NCI-H510A (cell line): ENCODE measurements at regions not wholly inside any gene's neighbourhood (a gene's known extent, or its start where the extent isn't known, plus 50 kb on each side); places are given as distances from the start of the nearest gene placed in this dataset.

Experiments
- DNase-seq: peaks from one replicate; lab custom pipeline; 2025; lab: John Stamatoyannopoulos, UW

DNA sequence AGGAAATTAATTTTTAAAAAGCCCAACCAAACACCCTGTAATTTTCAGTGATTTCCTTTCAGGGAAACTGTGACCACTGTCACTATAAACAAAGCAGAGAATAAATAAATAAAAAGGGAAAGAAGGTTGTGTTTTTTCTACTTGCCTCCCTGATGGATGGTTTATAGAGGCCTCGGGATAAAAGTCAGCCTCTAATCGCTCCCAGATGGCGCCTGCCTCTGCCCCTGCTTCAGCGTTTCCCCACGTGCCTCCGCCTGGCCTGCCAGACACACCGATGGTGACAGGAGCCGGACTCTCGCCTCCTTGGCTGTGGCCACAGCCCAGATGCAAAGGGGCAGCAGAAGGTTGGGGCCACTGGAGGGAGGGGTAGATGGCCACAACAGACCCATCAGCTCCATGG is 327.7 kb downstream of the CDC5L start:
- DNase-seq, result no peak

DNA sequence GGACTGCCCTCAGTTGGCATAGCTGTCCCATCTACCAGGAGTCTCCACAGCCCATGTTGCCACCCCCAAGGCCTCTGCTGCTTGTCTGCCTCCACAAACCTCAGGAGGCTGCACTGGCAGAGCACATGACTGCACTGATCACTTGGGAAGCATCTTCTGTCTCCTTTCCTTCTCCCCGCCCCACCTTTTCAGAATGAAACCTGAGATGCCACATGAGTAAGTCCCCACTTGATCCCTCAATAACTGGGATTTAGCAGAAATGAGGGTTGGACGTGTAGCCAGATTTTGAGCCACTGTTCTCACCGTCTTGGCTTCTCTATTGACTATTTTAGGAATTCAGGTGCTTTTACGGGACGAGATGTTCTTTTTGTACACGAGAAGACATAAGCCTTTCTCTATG is 328.4 kb downstream of the CDC5L start:
- DNase-seq, result no peak

DNA sequence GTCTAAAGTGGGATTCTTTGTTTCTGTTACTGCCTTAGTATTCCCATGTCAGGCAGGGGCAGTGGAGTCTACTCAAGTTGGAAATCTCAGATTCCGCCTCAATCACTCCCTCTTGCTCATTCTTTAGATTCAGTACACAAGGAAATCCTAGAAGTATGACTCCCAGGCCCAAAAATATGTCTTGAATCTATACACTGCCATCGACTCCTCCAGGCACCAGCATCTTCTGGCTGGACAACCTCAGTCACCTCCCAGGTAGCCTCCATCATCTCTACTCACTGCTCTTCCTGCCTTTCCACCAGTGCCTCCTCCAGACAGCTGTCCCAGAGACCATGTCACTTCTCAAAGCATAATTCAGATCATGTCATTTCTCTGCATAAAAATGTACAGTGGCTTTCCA is 329.9 kb downstream of the CDC5L start:
- no peak for DNase-seq

DNA sequence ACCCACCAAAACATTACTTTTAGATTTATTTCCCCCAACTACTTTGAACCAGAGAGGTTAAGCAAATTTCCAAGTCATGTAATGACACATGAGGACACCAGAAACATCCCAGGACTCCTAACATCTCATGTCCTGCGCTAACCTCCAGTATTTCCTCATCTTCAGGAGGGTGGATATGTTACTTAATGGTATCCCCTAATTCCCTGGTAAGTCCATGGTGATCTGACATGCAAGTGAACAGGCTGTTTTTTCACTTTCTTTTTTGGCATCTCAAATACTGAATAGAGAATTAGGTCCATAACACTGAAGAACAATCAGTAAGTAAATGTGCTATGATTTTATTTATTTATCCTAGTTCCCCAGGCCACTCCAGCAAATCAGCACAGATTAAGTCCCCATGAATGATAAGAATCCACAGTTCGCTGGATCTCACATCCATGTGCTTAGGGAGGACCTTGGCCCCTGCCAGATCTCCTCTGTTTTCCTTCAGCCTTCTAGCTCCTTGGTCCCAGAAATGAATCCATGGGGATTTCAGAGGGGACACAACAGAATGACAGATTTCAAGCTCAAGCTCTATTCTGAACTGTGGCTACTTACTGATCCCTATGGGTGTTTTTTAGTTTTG is 334.6 kb downstream of the CDC5L start:
- DNase-seq, result no peak

DNA sequence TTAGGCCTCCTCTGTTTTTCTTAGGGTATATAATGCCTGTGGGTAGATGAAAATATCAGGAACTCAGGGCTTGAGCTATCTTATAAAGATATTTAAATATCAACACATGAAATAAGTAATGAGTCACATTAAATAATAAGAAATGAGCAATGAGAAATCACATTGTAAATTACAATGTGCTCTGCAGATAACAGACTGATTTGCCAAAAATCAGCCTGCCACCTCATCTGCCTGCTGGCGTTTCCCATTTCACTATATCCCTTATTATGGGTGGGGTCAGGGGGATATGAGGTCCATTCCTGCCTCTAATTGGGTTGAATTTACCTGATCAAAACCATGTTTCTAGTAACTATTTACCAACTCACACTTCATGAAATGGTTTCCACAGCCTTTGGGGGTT is 335.2 kb downstream of the CDC5L start:
- no peak for DNase-seq

DNA sequence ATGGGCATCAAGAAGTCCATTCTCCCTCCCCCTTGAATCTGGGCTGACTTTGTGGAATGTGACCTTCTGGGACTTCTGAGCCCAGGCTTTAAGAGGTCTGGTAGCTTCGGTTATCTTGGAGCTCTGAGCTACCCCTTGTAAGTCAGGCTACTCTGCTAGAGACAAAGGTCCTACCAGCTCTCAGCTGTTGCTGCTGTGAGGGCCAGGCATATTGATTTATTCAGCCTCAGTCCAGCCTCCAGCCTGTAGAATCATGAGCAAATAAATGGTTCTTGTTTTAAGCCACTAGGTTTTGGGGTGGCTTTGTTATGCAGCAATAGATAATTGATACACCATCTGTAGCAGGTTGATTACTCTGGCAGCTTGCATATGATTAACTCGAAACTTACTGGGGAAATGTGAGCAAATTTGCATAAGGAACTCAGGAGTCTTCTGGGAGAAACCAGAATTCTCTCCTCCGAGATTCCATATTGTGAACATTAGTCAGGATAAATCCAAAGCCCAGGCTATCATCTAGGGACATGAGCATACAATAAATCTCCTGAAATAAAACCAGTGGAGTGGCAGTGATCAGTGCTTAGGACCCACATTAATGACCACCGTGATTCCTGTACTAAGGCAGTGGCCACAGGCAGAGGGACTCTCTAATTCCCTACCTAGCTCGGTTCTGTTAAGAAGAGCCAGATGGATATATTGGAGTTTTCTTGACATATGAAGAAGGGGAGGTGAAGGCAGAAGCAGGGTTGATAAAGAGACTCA is 336.1 kb downstream of the CDC5L start:
- no peak for DNase-seq

DNA sequence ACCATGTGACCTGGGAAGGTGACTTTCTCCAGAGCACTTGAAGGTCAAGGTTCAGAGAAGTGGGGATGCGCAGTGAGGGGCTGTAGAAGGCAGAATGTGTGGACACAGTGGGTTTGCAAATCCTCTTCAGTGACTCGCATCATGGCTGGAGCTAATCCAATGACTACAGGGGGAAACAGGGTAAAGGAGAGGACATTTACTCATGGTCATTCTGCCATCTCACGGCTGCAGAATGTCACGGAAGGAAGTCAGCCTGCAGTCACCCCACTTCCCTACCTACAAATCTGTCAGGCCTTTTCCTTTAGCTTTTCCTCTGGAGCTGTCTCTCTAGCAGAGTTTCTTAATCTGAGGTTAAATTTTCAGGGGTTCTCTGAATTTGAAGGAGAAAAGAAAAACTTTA is 337.6 kb downstream of the CDC5L start:
- no peak for DNase-seq

DNA sequence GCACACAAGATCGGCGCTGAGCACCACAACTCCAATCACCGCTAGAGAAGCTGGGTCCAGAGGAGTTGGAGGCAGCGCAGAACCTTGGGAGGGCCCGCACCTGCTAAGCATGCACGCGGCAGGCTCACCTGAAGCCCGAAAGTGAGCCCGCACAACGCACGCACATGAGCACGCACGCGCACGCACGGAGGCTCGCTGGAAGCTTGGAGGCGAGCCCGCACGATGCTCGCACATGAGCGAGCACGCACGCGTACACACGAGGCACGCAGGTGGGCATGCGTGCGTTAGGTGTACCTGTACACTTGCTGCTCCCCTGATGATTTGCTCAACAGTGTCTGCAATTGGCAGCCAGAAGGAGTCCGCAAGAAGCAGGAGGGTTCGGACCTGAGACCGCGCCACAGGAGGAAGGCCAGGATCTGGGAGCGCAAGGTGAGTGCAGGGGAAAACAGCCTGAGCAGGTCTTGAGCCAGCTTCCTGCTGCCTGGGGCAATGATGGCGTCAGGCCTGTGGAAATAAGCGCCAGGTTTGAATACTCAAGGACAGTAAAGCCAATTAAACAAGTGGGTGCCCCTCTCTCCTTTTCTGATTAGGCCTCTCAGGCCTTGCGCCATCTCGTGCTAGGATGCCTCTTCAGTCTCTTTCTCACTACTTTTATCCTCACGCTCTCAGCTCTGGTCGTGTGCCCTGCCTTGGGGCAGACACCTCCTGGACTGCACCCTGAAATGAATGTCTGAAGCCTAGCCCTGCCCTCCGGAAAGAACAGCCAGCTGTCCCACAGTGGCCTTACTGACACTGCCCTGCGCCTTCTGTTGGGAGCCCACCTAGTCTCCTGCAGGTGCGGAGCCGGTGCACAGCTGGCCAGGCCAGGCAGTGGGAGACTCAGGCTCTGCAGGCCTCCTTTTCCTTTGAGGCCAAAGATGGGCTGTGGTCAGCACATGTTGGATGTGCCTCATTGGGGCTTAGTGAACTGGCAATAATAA is 340.4 kb downstream of the CDC5L start:
- DNase-seq, result no peak

DNA sequence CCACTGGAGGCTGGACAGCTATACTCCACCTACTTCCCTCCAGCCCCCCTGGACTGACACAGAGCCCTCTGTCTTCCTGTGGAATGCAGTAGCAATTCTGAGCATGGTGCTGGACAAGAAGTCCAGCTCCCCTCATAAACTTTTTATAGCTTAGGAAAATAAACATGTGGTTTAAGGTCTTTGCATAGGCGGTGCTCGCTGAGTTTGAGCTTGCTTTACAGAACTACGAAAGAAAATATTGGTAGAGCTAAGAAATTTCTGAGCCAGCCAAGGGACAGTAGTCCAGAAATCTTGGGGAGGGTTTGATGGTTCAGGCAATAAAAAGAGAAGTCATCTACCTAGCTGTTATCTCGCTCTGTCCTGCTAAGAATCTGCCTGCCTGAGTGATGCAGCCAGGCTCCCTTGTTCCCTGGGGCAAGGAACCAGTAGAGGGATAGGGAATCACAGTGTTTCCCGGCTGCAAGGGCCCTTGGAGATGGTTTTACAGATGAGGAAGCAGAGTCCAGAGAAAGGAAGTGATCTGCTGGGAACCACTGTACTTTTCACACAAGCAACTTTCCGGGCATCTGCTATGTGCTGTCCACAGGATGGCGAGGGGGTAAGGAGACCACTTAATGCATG is 343.4 kb downstream of the CDC5L start:
- no peak for DNase-seq

DNA sequence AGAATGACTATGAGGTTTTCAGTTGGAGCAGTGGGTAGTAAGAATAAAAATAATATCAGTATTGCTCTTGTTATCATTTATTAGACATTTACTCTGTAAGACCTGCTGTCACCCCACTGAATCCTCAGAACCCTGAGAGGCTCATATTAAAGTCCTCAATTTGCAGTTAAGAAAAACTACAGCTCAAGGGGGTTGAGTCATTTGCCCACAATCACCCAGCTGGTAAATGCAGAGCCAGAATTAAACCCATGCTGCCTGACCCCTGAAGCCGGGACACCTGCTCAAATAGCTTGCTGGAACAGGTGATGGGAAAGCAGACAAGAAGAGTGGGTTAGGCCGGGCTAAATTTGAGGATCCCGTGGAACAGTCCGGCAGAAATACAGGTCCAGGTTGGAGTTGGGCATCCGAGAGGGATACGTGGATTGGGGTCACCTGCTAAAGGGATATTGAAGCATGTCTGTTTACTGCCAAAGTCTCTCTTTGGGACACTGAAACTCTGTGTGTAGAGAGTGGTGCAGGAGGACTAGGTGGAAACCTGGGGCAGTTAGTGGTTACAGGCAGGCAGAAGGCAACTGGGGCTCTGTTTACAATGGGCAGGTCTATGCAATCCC is 344.1 kb downstream of the CDC5L start:
- DNase-seq, result no peak

DNA sequence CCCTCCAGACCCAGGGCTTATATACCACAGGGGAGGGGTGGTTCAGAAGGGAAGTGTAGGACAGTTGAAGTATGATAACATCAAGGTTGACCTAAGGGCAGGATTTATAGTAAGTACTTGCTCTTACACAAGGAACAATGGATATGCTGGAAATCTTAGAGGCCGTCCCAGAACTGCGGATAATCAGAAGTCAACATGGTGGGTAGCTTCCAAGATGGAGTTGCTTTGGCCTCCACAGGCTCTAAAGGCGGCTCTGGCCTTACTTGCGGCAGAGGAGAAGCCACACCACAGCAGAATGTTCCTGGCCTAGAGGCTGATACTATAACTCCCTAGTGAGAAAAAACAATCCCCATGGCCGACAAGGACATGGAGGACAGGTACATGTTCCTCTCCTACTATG is 344.7 kb downstream of the CDC5L start:
- no peak for DNase-seq

DNA sequence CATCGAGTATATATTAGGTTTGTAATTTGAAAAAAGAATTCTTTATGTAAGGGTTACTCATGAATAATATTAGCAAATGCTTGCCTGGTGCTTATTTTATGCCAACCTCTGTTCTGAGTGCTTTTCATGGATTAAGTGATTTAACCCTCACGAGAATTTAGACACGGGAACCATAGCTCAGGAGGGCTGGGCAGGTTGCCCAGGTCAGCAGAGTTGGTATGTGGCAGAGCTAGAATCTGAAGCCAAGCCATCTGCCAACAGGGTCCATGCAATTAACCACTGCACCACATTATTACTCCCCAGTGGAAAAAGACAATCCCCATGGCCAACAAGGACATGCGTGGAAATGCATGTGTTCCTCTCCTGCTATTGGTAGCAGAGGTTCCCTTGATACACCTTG is 345.6 kb downstream of the CDC5L start:
- DNase-seq, result no peak

DNA sequence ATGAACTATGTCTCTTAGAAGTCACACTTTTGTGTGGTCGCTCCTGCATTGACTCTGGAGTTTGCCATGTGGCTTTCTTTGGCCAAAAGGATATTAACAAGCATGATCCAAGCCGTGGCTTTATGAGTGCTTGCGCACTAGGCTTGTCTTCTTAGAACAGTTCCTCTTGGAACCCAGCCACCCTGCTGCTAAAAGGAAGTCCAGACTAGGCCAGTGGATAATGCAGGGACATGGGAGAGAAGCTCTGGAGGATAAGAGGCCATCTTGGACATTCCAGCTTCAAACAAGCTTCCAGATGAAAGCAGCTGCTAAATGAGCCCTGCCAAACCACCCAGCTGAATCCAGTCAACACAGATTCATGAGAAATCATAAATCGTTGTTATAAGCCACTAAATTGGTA is 346.4 kb downstream of the CDC5L start:
- no peak for DNase-seq

DNA sequence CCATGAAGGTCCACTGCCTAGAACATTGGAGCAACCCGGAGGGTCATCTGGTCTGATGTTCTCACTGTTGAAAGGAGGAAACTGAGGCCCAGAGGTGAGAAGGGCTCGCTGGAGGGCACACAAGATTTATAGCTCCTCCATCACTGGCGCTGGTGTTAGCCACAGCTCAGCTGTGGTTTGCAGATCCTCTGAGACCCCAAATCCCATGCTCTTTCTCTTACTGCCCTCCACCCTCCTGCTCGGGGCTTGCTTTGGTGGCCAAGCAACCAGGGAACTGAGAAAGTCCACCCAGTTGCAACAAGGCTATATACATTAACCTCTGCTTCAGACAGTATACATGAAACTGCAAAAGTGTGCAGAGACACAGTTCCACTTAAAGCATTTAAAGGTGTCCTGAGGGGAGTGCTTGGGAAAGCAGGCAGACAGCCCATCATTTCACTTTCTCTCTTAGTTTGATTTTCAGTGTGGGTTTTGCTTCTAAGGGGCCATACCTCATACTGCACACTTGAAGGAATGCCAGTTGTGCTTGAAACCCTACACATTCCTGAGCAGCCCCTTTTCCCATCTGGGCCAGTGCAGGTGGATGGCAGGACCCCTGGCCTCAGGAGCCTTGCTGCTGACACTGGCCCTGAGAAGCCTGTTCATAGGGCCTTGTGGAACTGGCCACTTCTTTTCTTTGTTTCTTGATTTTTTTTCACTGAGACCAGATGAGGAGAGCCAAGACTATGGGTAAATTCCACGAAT is 347.6 kb downstream of the CDC5L start:
- DNase-seq, result no peak

DNA sequence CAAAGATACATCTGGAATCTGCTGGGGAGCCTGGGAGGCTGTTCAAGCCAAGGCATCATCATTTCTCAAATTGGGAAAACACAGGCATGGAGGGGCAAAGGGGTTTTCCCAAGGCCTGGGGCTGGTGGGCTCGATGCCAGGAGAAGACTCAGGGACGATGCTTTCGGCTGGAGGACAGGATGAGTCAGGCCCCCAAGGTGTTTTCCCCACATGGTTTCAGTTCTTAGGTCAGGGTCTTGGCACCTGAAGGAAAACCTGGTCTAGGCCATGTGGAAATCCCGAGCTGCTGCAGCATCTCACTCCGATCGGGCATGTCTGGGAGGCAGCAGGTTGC is 348.1 kb downstream of the CDC5L start:
- DNase-seq, result no peak

DNA sequence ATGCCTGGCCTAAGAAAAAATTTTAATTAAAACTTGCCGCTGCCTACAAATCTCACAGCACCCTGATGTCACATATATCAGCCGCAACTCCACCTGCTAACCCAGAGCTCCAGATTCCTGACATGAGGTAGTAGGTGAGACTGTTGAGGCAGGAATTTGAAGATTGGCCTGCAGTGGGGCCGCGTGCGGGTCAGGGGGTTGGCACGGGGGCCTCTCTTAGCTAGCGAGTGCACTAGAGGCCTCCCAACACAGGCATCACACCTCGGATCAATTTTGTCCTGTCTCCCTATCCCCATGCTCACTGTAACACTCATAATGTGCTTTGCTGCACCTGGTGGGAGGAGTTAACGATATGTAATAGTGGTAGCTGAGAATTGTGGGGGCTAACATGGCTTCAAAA is 349.8 kb downstream of the CDC5L start:
- DNase-seq, result no peak

DNA sequence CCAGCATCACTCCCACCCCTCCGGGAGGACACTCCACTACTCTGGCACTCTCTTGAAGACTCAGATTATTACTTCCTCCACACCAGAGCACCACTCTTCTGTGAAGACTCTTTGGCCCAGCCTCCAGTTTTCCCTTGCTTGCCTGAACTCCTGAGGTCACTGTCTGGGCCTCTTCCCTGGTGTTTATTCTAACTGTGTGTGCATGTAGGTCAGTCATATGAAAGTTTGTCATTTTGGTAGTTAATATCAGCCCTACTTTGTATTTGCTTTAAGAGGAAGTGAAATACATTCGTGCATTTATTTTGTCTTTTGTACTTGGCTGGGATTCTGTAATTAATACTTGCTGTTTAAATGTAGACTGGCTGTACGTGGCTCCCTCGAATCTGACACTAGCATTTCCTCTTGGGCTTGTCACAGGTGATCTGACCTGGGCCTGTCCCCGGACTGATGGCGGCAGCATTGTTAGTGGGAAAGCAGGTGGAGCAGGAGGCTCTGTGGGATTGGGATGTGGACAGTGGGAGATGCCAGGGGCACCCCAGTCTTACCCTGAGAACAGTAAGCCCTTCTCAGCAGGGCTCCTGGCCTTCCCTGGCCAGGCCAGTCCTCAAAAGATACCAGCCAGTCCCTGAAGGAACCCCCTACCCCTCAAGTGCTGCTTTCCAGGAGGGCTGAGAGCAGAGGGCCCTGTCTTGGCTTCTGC is 350.5 kb downstream of the CDC5L start:
- DNase-seq, result no peak

DNA sequence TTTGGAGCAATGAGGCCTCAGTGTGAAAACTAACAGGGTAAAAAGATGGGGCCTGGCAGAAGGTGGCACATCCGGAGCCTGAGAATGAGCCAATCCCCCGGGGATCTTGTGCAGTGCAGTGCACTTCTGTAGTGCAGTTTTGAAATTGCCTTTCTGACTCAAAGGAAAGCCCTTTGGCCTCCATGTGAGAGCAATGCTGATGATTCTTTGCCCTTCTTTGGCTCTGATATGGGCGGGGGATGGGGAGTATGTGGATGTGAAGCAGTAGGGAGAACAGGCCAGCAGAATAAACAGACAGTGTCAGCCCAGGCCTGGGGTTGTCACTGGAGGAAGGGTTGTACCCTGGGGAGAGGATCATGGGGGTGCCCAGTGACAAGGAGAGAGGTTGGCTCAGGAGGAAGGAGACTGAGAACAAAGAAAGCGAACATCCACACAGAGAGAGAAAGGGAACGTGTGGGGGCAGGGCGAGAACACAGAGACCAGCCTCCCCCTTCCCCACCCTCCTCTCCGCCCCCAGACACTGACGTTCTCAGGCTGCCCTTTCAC is 351.2 kb downstream of the CDC5L start:
- DNase-seq, result no peak

DNA sequence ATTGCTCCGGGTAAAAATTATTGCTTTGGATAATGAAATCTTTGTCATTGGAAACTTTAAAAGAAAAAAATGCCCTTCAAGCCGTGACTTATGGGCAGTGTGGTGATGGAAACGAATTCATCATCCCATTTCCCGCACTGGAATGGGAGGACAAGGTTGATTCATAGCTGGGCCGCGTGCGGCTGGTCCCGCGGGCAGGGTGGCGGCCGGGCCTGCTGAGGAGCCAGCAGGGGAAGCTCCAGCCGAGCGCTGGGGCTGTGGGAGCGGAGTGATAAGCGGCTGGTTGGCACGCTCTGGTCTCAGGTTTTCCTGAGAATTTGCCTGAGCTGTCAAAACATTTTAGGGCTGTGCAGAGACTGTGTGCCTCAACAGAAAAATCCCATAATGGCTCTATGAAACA is 351.7 kb downstream of the CDC5L start:
- DNase-seq, result no peak

DNA sequence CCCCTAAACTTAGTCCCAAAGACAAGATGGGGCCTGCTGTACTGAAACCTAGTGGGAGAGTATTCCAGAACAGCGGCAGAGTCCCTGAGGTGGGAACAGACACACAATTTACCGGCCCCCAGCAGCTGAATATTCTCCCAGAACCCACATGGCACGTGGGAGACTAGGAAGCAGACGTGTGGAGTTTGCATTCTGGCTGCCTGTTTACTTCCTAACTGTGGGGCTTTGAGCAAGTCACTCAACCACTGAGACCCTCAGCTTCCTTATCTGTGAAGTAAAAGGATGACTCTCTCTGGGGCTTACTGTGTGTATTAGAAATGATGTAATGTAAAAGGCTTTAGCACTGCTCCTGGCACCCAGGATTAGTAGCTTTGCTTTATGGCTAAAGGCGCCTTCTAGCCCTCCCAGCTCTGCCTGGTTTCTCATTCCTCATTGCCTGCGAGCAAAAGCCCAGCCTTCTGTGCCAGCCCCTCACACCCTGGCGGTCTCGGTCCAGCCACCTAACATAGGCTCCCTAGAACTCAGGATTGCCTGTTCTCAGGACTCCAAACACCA is 353.1 kb downstream of the CDC5L start:
- no peak for DNase-seq
